Fibroblast of lung (primary cell): ENCODE measurements at regions not wholly inside any gene's neighbourhood (a gene's known extent, or its start where the extent isn't known, plus 50 kb on each side); places are given as distances from the start of the nearest gene placed in this dataset.

Experiments
- EZH2 ChIP-seq: IDR thresholded peaks from 2 replicates; pipeline ENCODE4 v1.5.1; 2012; ENCODE audit warnings: low read length, control low read depth, mild to moderate bottlenecking; ENCODE audit errors: missing control alignments
- TF ChIP-seq, protein P1 (sequence below), 2 donors: IDR thresholded peaks in 1 of 2; conservative IDR thresholded peaks in 1 of 2; 1 replicate in 1 of 2; 2 replicates in 1 of 2; pipeline ENCODE4 v1.5.1; 2011 to 2012; ENCODE audit warnings: low read length in 2 of 2, control low read depth in 1 of 2, inconsistent platforms in 1 of 2, low read depth in 1 of 2, mild to moderate bottlenecking in 1 of 2

DNA sequence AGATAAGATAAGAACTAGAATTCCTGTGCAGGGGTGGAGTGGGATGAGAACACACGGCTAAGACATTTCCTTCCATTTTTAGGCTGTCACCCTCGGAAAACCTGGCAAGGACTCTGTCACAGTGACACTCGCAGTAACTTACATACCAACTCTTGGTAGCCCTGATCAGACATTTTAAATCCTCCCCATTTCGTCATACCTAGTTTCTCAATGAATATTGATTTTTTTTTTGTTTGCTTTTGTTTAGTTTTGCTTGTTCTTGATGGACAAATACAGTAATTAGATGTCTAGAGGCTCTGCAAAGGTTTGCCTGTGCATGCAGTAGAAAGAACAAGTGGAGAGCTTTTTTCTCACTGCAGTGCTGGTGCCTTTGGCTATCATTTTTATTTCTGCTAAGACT, 213.0 kb upstream of the FAM83B start:
- TF ChIP-seq, protein P1, sequence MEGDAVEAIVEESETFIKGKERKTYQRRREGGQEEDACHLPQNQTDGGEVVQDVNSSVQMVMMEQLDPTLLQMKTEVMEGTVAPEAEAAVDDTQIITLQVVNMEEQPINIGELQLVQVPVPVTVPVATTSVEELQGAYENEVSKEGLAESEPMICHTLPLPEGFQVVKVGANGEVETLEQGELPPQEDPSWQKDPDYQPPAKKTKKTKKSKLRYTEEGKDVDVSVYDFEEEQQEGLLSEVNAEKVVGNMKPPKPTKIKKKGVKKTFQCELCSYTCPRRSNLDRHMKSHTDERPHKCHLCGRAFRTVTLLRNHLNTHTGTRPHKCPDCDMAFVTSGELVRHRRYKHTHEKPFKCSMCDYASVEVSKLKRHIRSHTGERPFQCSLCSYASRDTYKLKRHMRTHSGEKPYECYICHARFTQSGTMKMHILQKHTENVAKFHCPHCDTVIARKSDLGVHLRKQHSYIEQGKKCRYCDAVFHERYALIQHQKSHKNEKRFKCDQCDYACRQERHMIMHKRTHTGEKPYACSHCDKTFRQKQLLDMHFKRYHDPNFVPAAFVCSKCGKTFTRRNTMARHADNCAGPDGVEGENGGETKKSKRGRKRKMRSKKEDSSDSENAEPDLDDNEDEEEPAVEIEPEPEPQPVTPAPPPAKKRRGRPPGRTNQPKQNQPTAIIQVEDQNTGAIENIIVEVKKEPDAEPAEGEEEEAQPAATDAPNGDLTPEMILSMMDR (conservative IDR thresholded peaks at IDR 0.05 in 1 of 2, IDR thresholded peaks at IDR 0.05 in 1 of 2; ENCODE audit: low read depth in 1 of 2, low read length in 2 of 2) = no peak
- no peak for TF ChIP-seq EZH2
